HG03060 (cell line): ENCODE measurements at regions not wholly inside any gene's neighbourhood (a gene's known extent, or its start where the extent isn't known, plus 50 kb on each side); places are given as distances from the start of the nearest gene placed in this dataset.

Experiments
- ATAC-seq: cut with Tn5 transposase; IDR thresholded peaks from one replicate; pipeline ENCODE4 v1.9.1; 2021; ENCODE audit warnings: low read depth, moderate number of reproducible peaks; ENCODE audit not compliant: unreplicated experiment

GRCh38 chr3:16658004-16658924 lies 53.0 kb upstream of the DAZL start:
- no peak for ATAC-seq

- ATAC-seq: no peak
These were observed 53.9 kb upstream of the DAZL start for GRCh38 chr3:16658925-16659793.

- no peak for ATAC-seq
These were observed 58.9 kb upstream of the DAZL start for GRCh38 chr3:16663854-16664712.

- no peak for ATAC-seq
These were observed 60.1 kb upstream of the DAZL start for GRCh38 chr3:16665282-16665741.

GRCh38 chr3:16666206-16666605 lies 61.0 kb upstream of the DAZL start:
- no peak for ATAC-seq

GRCh38 chr3:16667633-16668032 lies 62.4 kb upstream of the DAZL start:
- no peak for ATAC-seq

GRCh38 chr3:16668776-16669545 lies 63.7 kb upstream of the DAZL start:
- no peak for ATAC-seq

- ATAC-seq: no peak
These were observed 65.0 kb upstream of the DAZL start for GRCh38 chr3:16670191-16670590.

- ATAC-seq: no peak
These were observed 66.5 kb upstream of the DAZL start for GRCh38 chr3:16671690-16672089.

GRCh38 chr3:16673530-16673929 lies 68.3 kb upstream of the DAZL start:
- no peak for ATAC-seq

GRCh38 chr3:16675805-16676204 lies 70.6 kb upstream of the DAZL start:
- ATAC-seq: no peak

GRCh38 chr3:16686679-16687078 lies 81.5 kb upstream of the DAZL start:
- no peak for ATAC-seq

GRCh38 chr3:16687221-16687620 lies 82.0 kb upstream of the DAZL start:
- no peak for ATAC-seq

GRCh38 chr3:16692486-16693344 lies 87.5 kb upstream of the DAZL start:
- ATAC-seq: no peak

GRCh38 chr3:16693820-16694219 lies 88.6 kb upstream of the DAZL start:
- no peak for ATAC-seq

GRCh38 chr3:16695710-16696109 lies 90.5 kb upstream of the DAZL start:
- ATAC-seq: no peak

- no peak for ATAC-seq
These were observed 92.4 kb upstream of the DAZL start for GRCh38 chr3:16697443-16698147.

- no peak for ATAC-seq
These were observed 95.4 kb upstream of the DAZL start for GRCh38 chr3:16700651-16701050.
